Aorta (tissue), 5 donors: ENCODE measurements at regions not wholly inside any gene's neighbourhood (a gene's known extent, or its start where the extent isn't known, plus 50 kb on each side); places are given as distances from the start of the nearest gene placed in this dataset.

Experiments used
- ATAC-seq: fragments of 200-7000 bp; cut with Tn5 transposase; one replicate; pipeline ENCODE4 v1.9.1; 2022; ENCODE audit warnings: moderate library complexity; ENCODE audit not compliant: low FRiP score
- DNase-seq, 2 donors: peaks; one replicate each; pipeline ENCODE4 v3.0.0-alpha.2; 2020
- H3K27ac ChIP-seq, 2 donors: one replicate each; pipeline ENCODE4 v1.5.1; 2013; ENCODE audit warnings: low read length in 2 of 2, mild to moderate bottlenecking in 2 of 2, moderate library complexity in 2 of 2, control low read depth in 1 of 2, inconsistent platforms in 1 of 2, low read depth in 1 of 2
- H3K27me3 ChIP-seq, 2 donors: one replicate each; pipeline ENCODE4 v1.6.1; 2013; ENCODE audit warnings: control low read depth in 1 of 2, low read length in 1 of 2, mild to moderate bottlenecking in 1 of 2, moderate library complexity in 1 of 2; ENCODE audit not compliant: insufficient read depth in 2 of 2, control insufficient read depth in 1 of 2
- H3K36me3 ChIP-seq, 2 donors: one replicate each; pipeline ENCODE4 v1.6.1; 2013; ENCODE audit warnings: control low read depth in 1 of 2, low read length in 1 of 2, mild to moderate bottlenecking in 1 of 2; ENCODE audit not compliant: insufficient read depth in 2 of 2, control insufficient read depth in 1 of 2
- H3K4me1 ChIP-seq, 2 donors: one replicate each; pipeline ENCODE4 v1.6.1; 2013; ENCODE audit warnings: low read length in 2 of 2, control low read depth in 1 of 2, mild to moderate bottlenecking in 1 of 2, moderate library complexity in 1 of 2; ENCODE audit not compliant: insufficient read depth in 2 of 2, control insufficient read depth in 1 of 2
- H3K4me3 ChIP-seq, 2 donors: one replicate each; pipeline ENCODE4 v1.5.1; 2013; ENCODE audit warnings: low read length in 2 of 2, control low read depth in 1 of 2, mild to moderate bottlenecking in 1 of 2
- H3K9me3 ChIP-seq: one replicate; pipeline ENCODE4 v1.6.1; 2013; ENCODE audit warnings: mild to moderate bottlenecking, low read length; ENCODE audit not compliant: control insufficient read depth
- WGBS, 2 donors: extraction: QIAGEN DNeasy Blood & Tissue Kit; methylation state at CpG; one replicate each; pipeline ENCODE4 v1.1.7; 2013; 5-methylcytosine and 5-hydroxymethylcytosine counted together
- intact Hi-C, 2 donors: fragments of 100-400 bp; cut with DNase I; formaldehyde crosslinking; loops; one replicate each; pipeline versions ENCODE4 v1.14.2 to v1.15.0; 2022
- donor health status: healthy with polysubstance abuse.
- donor health status: Bipolar disorder and iron deficiency.
- donor health status: DM: no; HTN: no; CAD: no.
- donor health status: DM: no; HTN: no; CAD: no.
- donor health status: DM: yes; HTN: yes; CAD: no.

GRCh38 chr3:82265747-82266146 is 504.3 kb upstream of the GBE1 start:
- Histone ChIP-seq H3K36me3 (no peaks in the 10 kb centered on the region), H3K4me1 (no peaks in the 10 kb centered on the region), H3K27ac (no peak overlapping the region), H3K27me3 (no peaks in the 10 kb centered on the region), H3K4me3 (no peak overlapping the region), H3K9me3 (no peaks in the 10 kb centered on the region)
- intact Hi-C loops = no loop called here
- no peak for DNase-seq
- no peak for ATAC-seq

- intact Hi-C loops = no loop called here
- 64 to 65% methylated on average over 1 of the region's 1 CpG for WGBS, 2 donors
These were observed 500.7 kb upstream of the GBE1 start for GRCh38 chr3:82262193-82262592.

GRCh38 chr3:82261637-82262036 is 500.2 kb upstream of the GBE1 start:
- H3K9me3 ChIP-seq = no peaks in the 10 kb centered on the region
- DNase-seq = no peak
- H3K4me1 ChIP-seq = no peaks in the 10 kb centered on the region
- intact Hi-C loops = no loop called here
- H3K27me3 ChIP-seq = no peaks in the 10 kb centered on the region
- ATAC-seq = no peak
- H3K27ac ChIP-seq = no peak overlapping the region
- H3K36me3 ChIP-seq = no peaks in the 10 kb centered on the region
- no peak overlapping the region for H3K4me3 ChIP-seq

More at GRCh38 chr3:82262193-82262592, 500.7 kb upstream of the GBE1 start:
- ATAC-seq (no peak), DNase-seq (no peak)
- Histone ChIP-seq H3K27ac (no peak overlapping the region), H3K36me3 (no peaks in the 10 kb centered on the region), H3K4me3 (no peak overlapping the region), H3K9me3 (no peaks in the 10 kb centered on the region), H3K27me3 (no peaks in the 10 kb centered on the region), H3K4me1 (no peaks in the 10 kb centered on the region)

GRCh38 chr3:82261013-82261412 is 499.6 kb upstream of the GBE1 start:
- Histone ChIP-seq H3K27ac (no peak overlapping the region), H3K36me3 (no peaks in the 10 kb centered on the region), H3K9me3 (no peaks in the 10 kb centered on the region), H3K27me3 (no peaks in the 10 kb centered on the region), H3K4me1 (no peaks in the 10 kb centered on the region), H3K4me3 (no peak overlapping the region)
- no peak for ATAC-seq
- intact Hi-C loops = no loop called here
- 39 to 63% methylated on average over 1 of the region's 1 CpG for WGBS, 2 donors
- no peak for DNase-seq

- no peak for ATAC-seq
- intact Hi-C loops = no loop called here
- 88 to 95% methylated on average over 4 of the region's 4 CpGs for WGBS, 2 donors
These were observed 498.5 kb upstream of the GBE1 start for GRCh38 chr3:82259994-82260393.

GRCh38 chr3:82240322-82240721 is 478.9 kb upstream of the GBE1 start:
- no peaks in the 10 kb centered on the region for H3K4me1 ChIP-seq
- intact Hi-C loops = no loop called here
- no peak overlapping the region for H3K4me3 ChIP-seq
- no peak for DNase-seq
- no peaks in the 10 kb centered on the region for H3K27me3 ChIP-seq
- H3K36me3 ChIP-seq = no peaks in the 10 kb centered on the region
- no peak for ATAC-seq
- 86 to 87% methylated on average over 4 of the region's 4 CpGs for WGBS, 2 donors
- no peaks in the 10 kb centered on the region for H3K9me3 ChIP-seq
- H3K27ac ChIP-seq = no peak overlapping the region

More at GRCh38 chr3:82259994-82260393, 498.5 kb upstream of the GBE1 start:
- H3K27me3 ChIP-seq = no peaks in the 10 kb centered on the region
- DNase-seq = no peak
- no peaks in the 10 kb centered on the region for H3K4me1 ChIP-seq
- H3K9me3 ChIP-seq = no peaks in the 10 kb centered on the region
- no peak overlapping the region for H3K27ac ChIP-seq
- no peak overlapping the region for H3K4me3 ChIP-seq
- H3K36me3 ChIP-seq = no peaks in the 10 kb centered on the region

- no peaks in the 10 kb centered on the region for H3K27me3 ChIP-seq
- H3K36me3 ChIP-seq = no peaks in the 10 kb centered on the region
- H3K4me1 ChIP-seq = no peaks in the 10 kb centered on the region
- H3K4me3 ChIP-seq = no peak overlapping the region
- no peak overlapping the region for H3K27ac ChIP-seq
- DNase-seq = no peak
- intact Hi-C loops = no loop called here
- 84 to 88% methylated on average over 3 of the region's 3 CpGs for WGBS, 2 donors
- H3K9me3 ChIP-seq = no peaks in the 10 kb centered on the region
- ATAC-seq = no peak
These were observed 474.8 kb upstream of the GBE1 start for GRCh38 chr3:82236257-82236656.

GRCh38 chr3:82229397-82229796 is 468.0 kb upstream of the GBE1 start:
- WGBS, 2 donors = 47 to 57% methylated on average over 4 of the region's 4 CpGs
- no peaks in the 10 kb centered on the region for H3K36me3 ChIP-seq
- DNase-seq = no peak
- intact Hi-C loops = no loop called here
- no peaks in the 10 kb centered on the region for H3K4me1 ChIP-seq
- no peaks in the 10 kb centered on the region for H3K27me3 ChIP-seq
- H3K27ac ChIP-seq = no peak overlapping the region
- H3K9me3 ChIP-seq = peaks cover 2% of the 10 kb centered on the region
- ATAC-seq = no peak
- H3K4me3 ChIP-seq = no peak overlapping the region

GRCh38 chr3:82224661-82225060 is 463.2 kb upstream of the GBE1 start:
- Histone ChIP-seq H3K9me3 (peaks cover 2% of the 10 kb centered on the region), H3K4me1 (no peaks in the 10 kb centered on the region), H3K4me3 (no peak overlapping the region), H3K36me3 (no peaks in the 10 kb centered on the region), H3K27ac (no peak overlapping the region), H3K27me3 (no peaks in the 10 kb centered on the region)
- intact Hi-C loops = no loop called here
- 86 to 92% methylated on average over 4 of the region's 4 CpGs for WGBS, 2 donors
- no peak for DNase-seq
- ATAC-seq = no peak
